ACC112 (cell line): ENCODE measurements at regions not wholly inside any gene's neighbourhood (a gene's known extent, or its start where the extent isn't known, plus 50 kb on each side); places are given as distances from the start of the nearest gene placed in this dataset.

Experiments
- H2AFZ ChIP-seq: fragments of 200-600 bp; sonication (generic); one replicate; pipeline ENCODE4 v1.6.0; 2017; ENCODE audit warnings: antibody characterized with exemption, low read length; ENCODE audit not compliant: unreplicated experiment
- H3K27ac ChIP-seq: fragments of 200-600 bp; sonication (generic); 2 replicates; pipeline ENCODE4 v1.5.1; 2014; ENCODE audit warnings: low read depth, mild to moderate bottlenecking, antibody characterized with exemption, low read length, moderate library complexity
- H3K27me3 ChIP-seq: fragments of 200-600 bp; sonication (generic); 2 replicates; pipeline ENCODE4 v1.6.1; 2014; ENCODE audit warnings: mild to moderate bottlenecking, antibody characterized with exemption, low read length, moderate library complexity, mixed read lengths; ENCODE audit not compliant: insufficient read depth
- H3K36me3 ChIP-seq: fragments of 200-600 bp; sonication (generic); 2 replicates; pipeline ENCODE4 v1.6.1; 2016; ENCODE audit warnings: mild to moderate bottlenecking, antibody characterized with exemption, low read length, moderate library complexity, mixed read lengths; ENCODE audit not compliant: insufficient read depth
- H3K4me1 ChIP-seq: fragments of 200-600 bp; sonication (generic); one replicate; pipeline ENCODE4 v1.6.1; 2016; ENCODE audit warnings: low read length, mixed read lengths; ENCODE audit not compliant: insufficient read depth, unreplicated experiment, control insufficient read depth
- H3K4me3 ChIP-seq: fragments of 200-600 bp; sonication (generic); 2 replicates; pipeline ENCODE4 v1.5.1; 2014; ENCODE audit warnings: mild to moderate bottlenecking, low read depth, low read length
- H3K79me2 ChIP-seq: fragments of 200-600 bp; sonication (generic); one replicate; pipeline ENCODE4 v1.6.0; 2016; ENCODE audit warnings: low read length; ENCODE audit not compliant: control insufficient read depth, unreplicated experiment, insufficient read depth

- peaks cover 17% of the 10 kb centered on the region; the same call in 1 of the 2 replicates for H3K27me3 ChIP-seq
- H3K79me2 ChIP-seq = no peaks in the 10 kb centered on the region
- H2AFZ ChIP-seq = no peak overlapping the region
- no peaks in the 10 kb centered on the region for H3K36me3 ChIP-seq
- H3K4me3 ChIP-seq = no peak overlapping the region
- H3K27ac ChIP-seq = no peak overlapping the region
- H3K4me1 ChIP-seq = no peaks in the 10 kb centered on the region
These were observed 162.7 kb downstream of the ANKRD60 start for GRCh38 chr20:58065508-58066361.

DNA sequence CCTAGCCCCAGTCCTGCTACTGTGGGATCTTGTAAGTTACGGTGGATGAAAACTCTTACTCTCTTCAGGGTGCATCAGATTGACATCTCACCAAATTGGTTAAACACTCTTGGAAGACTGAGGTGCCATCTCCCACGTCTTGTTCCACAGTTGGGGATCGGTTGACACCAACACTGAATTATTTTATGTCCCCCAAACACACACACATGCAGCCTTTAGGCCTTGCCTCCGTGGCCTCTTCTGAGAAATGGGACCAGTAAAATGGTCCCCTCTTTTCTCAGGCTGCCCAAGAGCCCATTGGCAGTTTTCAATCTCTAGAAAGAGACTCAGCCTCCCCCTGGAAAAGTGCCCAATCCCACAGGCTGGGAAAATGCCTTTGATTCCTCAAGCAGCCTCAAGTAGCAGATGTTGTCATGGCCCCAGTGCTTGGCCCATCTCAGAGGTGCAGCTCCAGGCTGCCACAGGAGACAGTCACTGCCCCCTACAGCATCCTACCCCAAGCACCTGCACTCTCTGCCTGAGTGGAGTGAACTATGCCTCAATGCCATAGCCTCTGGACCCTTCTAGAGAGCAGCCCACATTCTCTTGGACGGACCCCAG is 163.9 kb downstream of the ANKRD60 start:
- Histone ChIP-seq H3K27me3 (peaks cover 11% of the 10 kb centered on the region; the same call in 1 of the 2 replicates), H3K4me1 (no peaks in the 10 kb centered on the region), H3K27ac (no peak overlapping the region), H3K36me3 (no peaks in the 10 kb centered on the region), H2AFZ (no peak overlapping the region), H3K4me3 (no peak overlapping the region), H3K79me2 (no peaks in the 10 kb centered on the region)

DNA sequence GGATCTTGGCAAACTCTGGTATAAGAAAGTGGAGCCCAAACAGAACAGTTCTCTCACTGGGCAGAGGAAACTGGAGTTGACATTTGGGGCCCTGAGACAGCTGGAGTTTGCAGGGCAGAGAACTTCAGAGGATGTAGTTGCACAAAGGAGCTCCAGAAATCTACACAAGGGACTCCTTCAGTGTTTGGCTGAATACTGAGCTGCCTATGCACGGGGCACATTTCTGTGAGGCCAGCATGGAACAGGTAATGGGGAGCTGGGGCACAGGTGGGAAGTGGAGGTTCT is 169.3 kb downstream of the ANKRD60 start:
- Histone ChIP-seq H3K36me3 (no peaks in the 10 kb centered on the region), H3K79me2 (no peaks in the 10 kb centered on the region), H3K4me1 (no peaks in the 10 kb centered on the region), H2AFZ (no peak overlapping the region), H3K4me3 (no peak overlapping the region), H3K27me3 (peaks cover 10% of the 10 kb centered on the region), H3K27ac (no peak overlapping the region)

DNA sequence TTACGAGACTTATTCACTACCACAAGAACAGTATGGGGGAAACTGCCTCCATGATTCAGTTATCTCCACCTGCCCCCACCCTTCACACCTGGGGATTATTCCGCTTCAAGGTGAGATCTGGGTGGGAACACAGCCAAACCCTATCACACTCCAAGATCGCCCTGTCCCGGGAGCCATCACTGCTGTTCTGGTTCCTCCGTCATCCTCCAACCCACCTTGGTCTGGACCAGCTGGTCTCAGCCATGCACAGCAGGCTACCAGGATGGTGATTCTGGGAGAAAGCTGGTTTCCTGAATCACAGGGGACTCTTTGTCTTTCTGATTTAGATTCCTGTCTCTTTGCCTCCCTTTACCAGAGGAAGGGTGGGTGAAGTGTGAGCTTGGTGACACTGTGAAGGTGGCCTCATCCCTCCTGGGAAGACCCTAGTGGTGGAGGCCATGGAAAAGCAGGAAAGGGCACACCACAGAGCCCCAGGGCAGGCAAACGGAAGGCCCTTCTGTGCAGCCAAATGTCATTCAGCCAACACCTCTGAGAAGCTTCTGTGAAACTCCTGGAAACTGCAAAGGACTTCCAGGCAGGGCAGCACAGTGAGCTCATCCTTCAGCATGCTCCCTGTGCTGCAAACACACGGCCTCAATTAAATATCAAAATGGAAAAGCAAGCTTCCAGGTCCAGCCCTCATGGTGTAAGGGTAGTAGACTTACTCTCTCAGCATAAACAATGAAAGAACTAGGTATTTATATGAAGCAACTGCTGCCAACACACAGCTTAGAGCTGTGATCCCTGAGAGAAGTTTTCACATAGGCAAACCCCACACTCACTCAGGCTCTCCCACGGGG is 169.8 kb downstream of the ANKRD60 start:
- no peaks in the 10 kb centered on the region for H3K4me1 ChIP-seq
- peaks cover 10% of the 10 kb centered on the region for H3K27me3 ChIP-seq
- H2AFZ ChIP-seq = no peak overlapping the region
- no peaks in the 10 kb centered on the region for H3K36me3 ChIP-seq
- no peak overlapping the region for H3K4me3 ChIP-seq
- H3K27ac ChIP-seq = no peak overlapping the region
- no peaks in the 10 kb centered on the region for H3K79me2 ChIP-seq

- Histone ChIP-seq H2AFZ (no peak overlapping the region), H3K27me3 (peaks cover 10% of the 10 kb centered on the region), H3K79me2 (no peaks in the 10 kb centered on the region)
These were observed 171.3 kb downstream of the ANKRD60 start for GRCh38 chr20:58056921-58057686.

DNA sequence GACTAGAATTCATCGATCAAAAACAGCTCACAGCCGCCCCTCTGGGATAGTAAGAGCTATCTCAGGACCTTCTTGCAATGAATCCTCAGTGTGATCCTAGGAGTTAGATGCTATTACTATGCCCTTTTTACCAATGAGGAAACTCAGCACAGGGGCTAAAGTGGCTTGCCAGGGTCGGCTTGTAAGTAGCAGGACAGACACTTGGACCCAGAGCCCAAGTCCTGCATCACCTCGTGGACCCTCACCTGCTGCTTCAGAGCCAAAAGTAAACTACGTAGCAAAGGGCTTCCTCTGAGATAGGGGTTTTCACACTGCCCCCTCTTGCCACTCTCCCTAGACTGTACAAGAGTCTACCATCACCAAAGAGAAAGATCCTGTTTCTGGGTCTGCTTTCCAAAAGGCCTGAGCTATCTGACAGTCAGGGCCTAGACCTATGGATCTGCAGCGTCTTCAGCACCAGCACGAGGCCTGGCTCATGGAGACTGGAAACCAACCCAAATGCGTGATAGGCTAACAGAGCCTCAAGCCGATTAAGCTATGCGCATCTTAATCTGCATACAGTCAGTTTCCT is 172.3 kb downstream of the ANKRD60 start:
- Histone ChIP-seq H3K4me3 (no peak overlapping the region), H3K27ac (no peak overlapping the region), H3K4me1 (no peaks in the 10 kb centered on the region), H3K27me3 (peaks cover 15% of the 10 kb centered on the region), H3K79me2 (no peaks in the 10 kb centered on the region), H3K36me3 (no peaks in the 10 kb centered on the region), H2AFZ (no peak overlapping the region)

More at GRCh38 chr20:58056921-58057686, 171.3 kb downstream of the ANKRD60 start:
- Histone ChIP-seq H3K36me3 (no peaks in the 10 kb centered on the region), H3K4me3 (no peak overlapping the region), H3K27ac (no peak overlapping the region), H3K4me1 (no peaks in the 10 kb centered on the region)

DNA sequence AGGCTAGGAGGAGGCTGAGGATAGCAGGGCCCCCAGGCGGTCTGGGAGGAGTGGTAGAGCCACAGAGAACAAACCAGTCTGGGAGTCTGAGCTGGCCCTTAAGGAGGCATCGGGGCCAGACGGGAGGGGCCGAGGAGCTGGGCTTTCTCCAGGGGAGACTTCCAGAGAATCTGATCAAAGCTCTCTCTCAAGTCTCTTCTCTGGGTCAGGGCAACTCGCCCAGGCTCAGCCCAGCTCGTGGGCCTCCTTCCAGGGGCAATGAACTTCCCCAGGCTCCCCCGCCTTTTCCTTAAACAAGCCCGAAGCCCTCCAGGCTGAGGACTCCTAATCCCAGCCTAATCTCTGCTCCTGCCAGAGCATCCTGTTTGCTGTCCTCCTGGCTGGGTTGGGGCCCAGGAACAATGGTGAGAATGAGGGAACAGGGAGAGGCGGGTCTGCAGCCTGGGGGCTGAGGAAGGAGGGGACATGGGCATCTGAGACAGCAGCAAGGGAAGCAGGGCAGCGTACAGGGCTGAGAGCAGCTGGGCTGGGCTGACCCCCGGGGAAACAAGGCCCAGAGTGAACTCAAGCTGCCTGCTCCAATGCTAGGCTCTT is 173.6 kb downstream of the ANKRD60 start:
- Histone ChIP-seq H3K27me3 (peaks cover 17% of the 10 kb centered on the region), H3K27ac (no peak overlapping the region), H3K36me3 (no peaks in the 10 kb centered on the region), H3K79me2 (no peaks in the 10 kb centered on the region), H3K4me1 (no peaks in the 10 kb centered on the region), H2AFZ (no peak overlapping the region), H3K4me3 (no peak overlapping the region)

GRCh38 chr20:58054082-58054779 is 174.2 kb downstream of the ANKRD60 start:
- H3K79me2 ChIP-seq = no peaks in the 10 kb centered on the region
- no peak overlapping the region for H2AFZ ChIP-seq
- H3K4me3 ChIP-seq = no peak overlapping the region
- H3K36me3 ChIP-seq = no peaks in the 10 kb centered on the region
- H3K4me1 ChIP-seq = no peaks in the 10 kb centered on the region
- peaks cover 17% of the 10 kb centered on the region for H3K27me3 ChIP-seq
- no peak overlapping the region for H3K27ac ChIP-seq

DNA sequence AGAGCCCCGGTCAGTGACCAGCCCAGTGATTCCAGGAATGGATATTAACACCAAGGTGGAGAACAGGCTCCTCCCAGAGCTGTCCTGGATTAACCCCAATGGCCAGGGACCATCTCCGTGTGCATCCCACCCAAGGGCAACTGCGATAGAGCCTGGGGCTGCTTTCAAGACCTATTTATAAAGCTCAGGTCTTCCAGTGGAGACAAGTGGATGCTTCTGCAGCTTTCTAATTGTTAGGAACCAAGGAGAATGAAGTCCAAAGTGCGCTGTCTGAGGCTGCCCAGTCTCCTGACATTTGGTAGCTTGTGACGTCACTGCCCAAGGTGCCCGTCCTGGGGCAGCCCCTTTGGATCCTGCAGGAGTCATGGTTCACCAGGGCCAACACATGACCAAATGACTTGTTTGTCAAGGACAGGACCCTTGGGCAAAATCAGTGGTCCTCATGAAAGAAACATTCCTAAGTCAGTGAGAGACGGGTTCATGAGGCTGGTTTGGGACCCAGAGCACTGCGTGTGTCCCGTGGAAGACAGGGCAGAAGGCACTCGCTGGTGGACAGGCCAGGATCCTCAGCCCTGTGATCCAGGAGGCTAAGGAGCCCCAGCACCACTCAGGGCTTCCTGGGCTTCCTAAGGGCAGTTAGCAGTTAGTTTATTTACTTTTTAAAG is 174.9 kb downstream of the ANKRD60 start:
- peaks cover 17% of the 10 kb centered on the region; the same call in 1 of the 2 replicates for H3K27me3 ChIP-seq
- H3K4me3 ChIP-seq = no peak overlapping the region
- H2AFZ ChIP-seq = no peak overlapping the region
- H3K79me2 ChIP-seq = no peaks in the 10 kb centered on the region
- H3K27ac ChIP-seq = no peak overlapping the region
- no peaks in the 10 kb centered on the region for H3K36me3 ChIP-seq
- no peaks in the 10 kb centered on the region for H3K4me1 ChIP-seq
